WERI-Rb-1 (cell line): ENCODE measurements at regions not wholly inside any gene's neighbourhood (a gene's known extent, or its start where the extent isn't known, plus 50 kb on each side); places are given as distances from the start of the nearest gene placed in this dataset.
"Not testable (repeated sequence)": the region's sequence is repeated elsewhere in the genome, so short reads cannot be mapped to it uniquely, and the experiment has no call there.

Experiments
- DNase-seq: peaks from one replicate; pipeline ENCODE4 v3.0.0-alpha.2; 2020
- H3K27ac ChIP-seq: fragments of 250-450 bp; sonication (Bioruptor Pico); 2 replicates; pipeline ENCODE4 v1.5.1; 2020; ENCODE audit warnings: mild to moderate bottlenecking, moderate library complexity
- H3K27me3 ChIP-seq: fragments of 250-450 bp; sonication (Bioruptor Pico); 2 replicates; pipeline ENCODE4 v1.5.1; 2021; ENCODE audit warnings: mild to moderate bottlenecking, low read depth, moderate library complexity; ENCODE audit not compliant: insufficient read depth, severe bottlenecking
- H3K36me3 ChIP-seq: fragments of 250-450 bp; sonication (Bioruptor Pico); 2 replicates; pipeline ENCODE4 v1.5.1; 2020; ENCODE audit warnings: mild to moderate bottlenecking, moderate library complexity
- H3K4me3 ChIP-seq: 2 replicates; pipeline ENCODE4 v1.5.1; 2011; ENCODE audit warnings: low read depth, mild to moderate bottlenecking, control low read depth, low read length
- H3K9me3 ChIP-seq: fragments of 250-450 bp; sonication (Bioruptor Pico); 2 replicates; pipeline ENCODE4 v1.5.1; 2021; ENCODE audit warnings: mild to moderate bottlenecking, moderate library complexity; ENCODE audit not compliant: severe bottlenecking
- CTCF ChIP-seq: IDR thresholded peaks from 2 replicates; pipeline ENCODE4 v1.5.1; 2011; ENCODE audit warnings: low read depth, mild to moderate bottlenecking, control low read depth, inconsistent platforms, low read length

GRCh38 chr2:150803689-150804398 lies 316.4 kb upstream of the RND3 start:
- Histone ChIP-seq H3K4me3 (no peak overlapping the region), H3K36me3 (no peaks in the 10 kb centered on the region), H3K27me3 (no peaks in the 10 kb centered on the region), H3K27ac (no peak overlapping the region), H3K9me3 (no peaks in the 10 kb centered on the region)
- no peak for DNase-seq
- no peak for TF ChIP-seq CTCF

GRCh38 chr2:150802635-150803034 lies 315.2 kb upstream of the RND3 start:
- no peak for TF ChIP-seq CTCF
- H3K4me3 ChIP-seq: no peak overlapping the region
- no peak overlapping the region for H3K27ac ChIP-seq
- DNase-seq: no peak
- no peaks in the 10 kb centered on the region for H3K36me3 ChIP-seq
- no peaks in the 10 kb centered on the region for H3K27me3 ChIP-seq
- no peaks in the 10 kb centered on the region for H3K9me3 ChIP-seq

DNA sequence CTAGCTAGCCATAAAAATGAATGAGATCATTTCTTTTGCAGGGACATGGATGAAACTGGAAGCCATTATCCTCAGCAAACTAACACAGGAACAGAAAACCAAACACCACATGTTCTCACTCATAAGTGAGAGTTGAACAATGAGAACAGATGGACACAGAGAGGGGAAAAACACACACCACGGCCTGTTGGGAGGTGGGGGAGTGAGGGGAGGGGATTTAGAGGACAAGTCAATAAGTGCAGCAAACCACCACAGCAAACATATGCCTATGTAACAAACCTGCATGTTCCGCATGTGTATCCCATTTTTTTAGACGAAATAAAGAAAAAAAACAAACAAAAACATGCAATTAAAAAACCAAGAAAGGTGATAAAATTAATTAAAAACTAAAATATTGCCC lies 308.8 kb upstream of the RND3 start:
- not testable (repeated sequence) for H3K4me3 ChIP-seq, H3K27me3 ChIP-seq, H3K9me3 ChIP-seq, H3K36me3 ChIP-seq, H3K27ac ChIP-seq
- DNase-seq: peak; percentile 58

DNA sequence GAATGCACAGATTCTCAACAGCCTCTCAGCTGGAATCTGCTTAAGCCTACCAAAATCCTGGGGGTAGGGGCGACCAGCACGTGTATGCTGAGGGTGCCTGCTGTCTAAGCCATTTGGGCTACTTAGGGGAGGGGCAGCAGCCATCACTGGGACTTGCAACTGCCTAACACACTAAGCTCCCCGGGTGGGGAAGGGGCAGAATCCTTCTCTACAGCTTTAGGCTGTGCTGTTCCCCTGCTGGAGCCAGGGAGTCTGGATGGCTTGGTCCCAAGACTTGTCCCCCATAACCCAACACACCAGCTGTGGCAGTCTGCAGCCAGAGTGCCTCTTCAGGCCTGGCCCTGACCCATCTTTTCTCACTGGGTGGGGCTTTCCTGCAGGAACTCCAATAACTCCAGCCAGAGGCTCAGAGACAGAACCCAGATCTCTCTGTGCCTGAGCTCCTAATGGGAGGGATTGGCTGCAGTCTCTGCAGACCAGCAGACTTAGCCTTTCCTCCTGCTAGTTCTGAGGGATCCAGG lies 305.4 kb upstream of the RND3 start:
- no peak overlapping the region for H3K4me3 ChIP-seq
- no peak for TF ChIP-seq CTCF
- no peak overlapping the region for H3K27ac ChIP-seq
- H3K9me3 ChIP-seq: no peaks in the 10 kb centered on the region
- H3K27me3 ChIP-seq: no peaks in the 10 kb centered on the region
- DNase-seq: peak; percentile 9
- no peaks in the 10 kb centered on the region for H3K36me3 ChIP-seq

GRCh38 chr2:150791567-150791966 lies 304.1 kb upstream of the RND3 start:
- Histone ChIP-seq H3K27ac (no peak overlapping the region), H3K27me3 (no peaks in the 10 kb centered on the region), H3K4me3 (no peak overlapping the region), H3K9me3 (no peaks in the 10 kb centered on the region), H3K36me3 (no peaks in the 10 kb centered on the region)
- DNase-seq: no peak
- no peak for TF ChIP-seq CTCF

- Histone ChIP-seq H3K27me3 (no peaks in the 10 kb centered on the region), H3K9me3 (no peaks in the 10 kb centered on the region), H3K27ac (no peak overlapping the region), H3K4me3 (no peak overlapping the region), H3K36me3 (no peaks in the 10 kb centered on the region)
- DNase-seq: no peak
- TF ChIP-seq CTCF: no peak
Observed at GRCh38 chr2:150789376-150789905, 302.0 kb upstream of the RND3 start.
